LNCAP (cell line): ENCODE measurements at regions not wholly inside any gene's neighbourhood (a gene's known extent, or its start where the extent isn't known, plus 50 kb on each side); places are given as distances from the start of the nearest gene placed in this dataset.

Experiments
- TF ChIP-seq, protein P1 (sequence below): fragments of 450-650 bp; IDR thresholded peaks from 2 replicates; pipeline ENCODE4 v1.5.1; 2017; ENCODE audit warnings: mild to moderate bottlenecking

DNA sequence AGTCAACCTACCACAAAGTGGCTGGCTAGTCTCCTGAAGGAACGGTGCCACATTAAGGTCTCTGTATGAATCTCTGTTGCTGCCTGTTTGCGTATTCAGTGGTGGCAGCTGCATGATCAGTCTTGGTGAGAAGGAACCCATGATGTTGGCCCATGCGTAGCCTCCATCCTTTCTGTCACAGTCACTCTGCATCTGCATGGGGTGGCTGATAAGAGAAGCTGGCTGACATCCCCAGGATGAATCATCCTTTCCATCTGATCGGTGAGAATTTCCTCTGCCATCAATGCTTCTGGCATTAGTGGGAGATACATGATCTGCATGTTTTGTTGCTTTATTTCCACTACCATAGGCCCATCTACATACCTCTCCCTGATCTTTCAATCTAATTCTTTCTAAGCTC lies 199.0 kb upstream of the NECTIN1 start:
- TF ChIP-seq, protein P1, sequence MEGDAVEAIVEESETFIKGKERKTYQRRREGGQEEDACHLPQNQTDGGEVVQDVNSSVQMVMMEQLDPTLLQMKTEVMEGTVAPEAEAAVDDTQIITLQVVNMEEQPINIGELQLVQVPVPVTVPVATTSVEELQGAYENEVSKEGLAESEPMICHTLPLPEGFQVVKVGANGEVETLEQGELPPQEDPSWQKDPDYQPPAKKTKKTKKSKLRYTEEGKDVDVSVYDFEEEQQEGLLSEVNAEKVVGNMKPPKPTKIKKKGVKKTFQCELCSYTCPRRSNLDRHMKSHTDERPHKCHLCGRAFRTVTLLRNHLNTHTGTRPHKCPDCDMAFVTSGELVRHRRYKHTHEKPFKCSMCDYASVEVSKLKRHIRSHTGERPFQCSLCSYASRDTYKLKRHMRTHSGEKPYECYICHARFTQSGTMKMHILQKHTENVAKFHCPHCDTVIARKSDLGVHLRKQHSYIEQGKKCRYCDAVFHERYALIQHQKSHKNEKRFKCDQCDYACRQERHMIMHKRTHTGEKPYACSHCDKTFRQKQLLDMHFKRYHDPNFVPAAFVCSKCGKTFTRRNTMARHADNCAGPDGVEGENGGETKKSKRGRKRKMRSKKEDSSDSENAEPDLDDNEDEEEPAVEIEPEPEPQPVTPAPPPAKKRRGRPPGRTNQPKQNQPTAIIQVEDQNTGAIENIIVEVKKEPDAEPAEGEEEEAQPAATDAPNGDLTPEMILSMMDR: no peak

DNA sequence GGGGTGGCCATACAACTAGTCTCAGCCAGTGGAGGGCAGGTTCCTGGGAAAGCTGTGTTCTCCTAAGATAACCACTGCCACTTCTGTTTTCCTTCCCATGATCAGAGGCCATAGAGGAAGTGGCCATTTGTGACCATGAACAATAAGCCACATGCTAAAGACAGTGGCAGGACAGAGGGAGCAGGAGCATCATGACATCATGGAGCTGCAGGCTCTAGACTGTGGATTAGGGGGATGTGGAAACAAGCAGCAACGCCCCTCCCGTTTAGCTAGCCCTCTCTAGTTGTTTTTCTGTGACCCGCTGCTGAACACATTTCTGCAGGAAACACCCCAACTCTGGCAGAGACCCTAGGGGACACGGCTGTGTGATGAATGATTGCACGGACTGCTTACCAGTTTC lies 195.0 kb upstream of the NECTIN1 start:
- TF ChIP-seq, protein P1: no peak

DNA sequence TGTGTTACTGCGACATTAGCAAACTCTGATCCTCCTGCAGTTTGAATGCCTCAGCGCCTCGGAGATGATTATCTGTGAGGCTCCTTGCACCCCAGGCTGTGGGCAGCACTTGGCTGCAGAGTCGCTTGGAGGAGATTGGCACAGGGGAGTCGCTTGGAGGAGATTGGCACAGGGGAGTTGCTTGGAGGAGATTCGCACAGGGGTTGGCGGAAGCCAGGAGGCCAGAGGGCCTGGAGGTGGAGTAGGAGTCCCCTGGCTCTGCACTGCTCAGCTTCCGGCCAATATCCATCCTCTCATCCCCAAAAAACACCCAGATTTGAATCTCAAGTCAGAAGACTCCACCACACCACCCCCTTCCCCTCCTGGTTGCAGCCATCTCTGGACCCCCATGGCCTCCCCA lies 192.6 kb upstream of the NECTIN1 start:
- TF ChIP-seq, protein P1: no peak

DNA sequence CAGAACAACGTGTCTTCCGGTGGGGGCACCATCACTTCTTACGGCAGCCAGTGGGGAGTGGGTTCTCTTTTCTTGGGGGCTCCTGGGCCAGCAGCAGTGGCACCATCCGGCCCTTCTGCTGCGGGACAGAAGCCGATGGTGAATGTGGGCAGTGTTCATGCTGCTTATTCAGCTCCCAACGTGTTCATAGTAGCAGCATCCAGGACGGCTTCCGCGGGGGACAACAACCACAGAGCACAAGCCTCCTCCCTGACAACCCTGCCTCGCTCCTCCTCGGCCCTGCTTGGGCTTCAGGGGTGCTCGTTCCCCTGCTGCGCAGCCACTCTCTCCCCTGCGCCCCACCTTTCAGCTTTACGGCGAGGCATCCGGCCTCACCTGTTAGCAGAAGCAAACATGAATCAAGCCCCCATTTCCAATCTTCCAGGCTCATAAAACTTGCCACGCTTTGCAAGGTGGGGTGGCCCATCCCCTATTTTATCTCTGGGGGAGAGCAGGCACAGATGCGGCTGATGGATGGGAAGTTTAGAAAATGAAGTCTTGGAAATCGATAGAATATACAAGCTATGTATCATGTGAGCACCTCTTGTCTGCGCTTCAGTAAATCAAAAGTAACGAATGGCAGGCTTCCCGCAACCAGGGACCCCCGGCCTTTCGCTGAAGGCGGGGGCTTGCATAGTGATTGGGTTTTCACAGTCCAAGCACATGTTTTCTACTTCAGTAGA lies 191.8 kb upstream of the NECTIN1 start:
- TF ChIP-seq, protein P1: no peak

DNA sequence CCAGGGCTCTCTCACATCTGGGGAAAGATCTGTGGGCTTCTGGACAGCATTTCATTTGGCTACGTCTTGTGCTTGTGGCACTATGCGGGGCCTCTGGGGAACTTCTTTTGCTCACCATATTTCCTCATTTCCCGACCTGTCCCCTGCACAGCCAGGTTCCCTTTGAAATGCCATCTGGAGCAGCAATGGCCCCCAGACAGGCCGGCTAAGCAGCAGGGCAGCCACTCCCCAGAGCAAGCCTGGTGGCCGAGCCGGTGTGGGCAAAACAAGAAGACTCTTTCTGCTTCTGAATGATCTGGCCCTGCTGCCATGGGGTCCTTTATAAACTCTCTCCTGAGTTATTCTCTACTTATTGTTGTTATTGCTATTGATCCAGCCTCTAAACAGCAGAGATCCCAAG lies 190.7 kb upstream of the NECTIN1 start:
- TF ChIP-seq, protein P1: no peak

DNA sequence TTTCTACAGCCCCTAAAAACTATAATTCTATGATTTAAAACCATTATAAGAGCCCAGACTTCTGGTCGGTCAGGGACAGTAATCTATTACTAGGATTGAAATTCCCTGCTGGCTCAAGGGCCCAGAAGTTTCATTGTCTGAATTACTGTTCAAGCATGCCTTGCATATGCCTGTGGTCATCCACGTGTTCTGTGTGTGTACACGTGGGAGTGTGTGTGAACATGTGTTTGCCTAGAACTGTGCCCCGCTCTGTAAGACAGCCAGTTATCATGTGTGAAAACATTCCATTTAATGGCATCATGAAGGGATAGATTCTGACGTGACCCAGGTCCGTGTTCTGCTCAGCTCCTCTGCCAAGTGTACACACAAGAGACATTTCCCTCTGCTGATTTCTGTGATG lies 189.3 kb upstream of the NECTIN1 start:
- TF ChIP-seq, protein P1: no peak

DNA sequence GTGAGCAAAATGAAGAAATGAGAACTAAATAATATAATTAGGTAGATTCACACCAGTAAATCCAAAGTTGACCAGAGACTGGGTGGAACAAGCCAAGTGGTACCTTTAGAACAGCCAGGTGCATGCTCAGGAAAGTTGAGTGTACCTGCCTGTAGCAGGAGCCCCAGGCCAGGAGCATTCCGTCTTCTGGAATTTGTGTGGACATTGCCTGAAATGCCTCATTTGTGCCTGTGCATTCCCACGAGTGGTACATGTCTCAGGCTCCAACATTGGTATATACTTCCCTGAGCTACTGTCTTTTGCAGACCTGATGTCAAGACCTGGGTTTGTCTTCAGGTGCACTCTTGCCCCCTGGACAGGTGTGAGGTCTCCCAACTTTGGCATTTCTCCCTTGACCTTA lies 187.6 kb upstream of the NECTIN1 start:
- TF ChIP-seq, protein P1: no peak

DNA sequence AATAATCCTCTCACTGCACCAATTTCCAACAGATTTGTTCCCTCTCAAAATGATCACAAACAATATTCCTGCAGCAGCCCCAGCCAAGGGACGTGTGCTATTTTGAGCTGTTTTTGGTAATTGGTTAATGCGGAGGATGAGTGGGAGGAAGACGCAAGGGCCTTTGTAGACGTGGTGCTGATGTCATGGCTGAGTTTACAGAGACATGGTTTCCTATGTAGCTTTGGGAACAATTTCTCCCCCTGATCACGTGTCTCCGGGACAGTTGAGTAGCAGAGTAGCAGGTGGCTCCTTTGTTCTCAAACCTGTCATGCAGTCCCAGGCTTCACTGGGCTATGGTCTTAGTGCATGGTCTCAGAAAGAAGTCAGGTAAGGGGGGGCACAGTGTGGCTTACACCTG lies 183.2 kb upstream of the NECTIN1 start:
- TF ChIP-seq, protein P1: no peak
